ENCODE measurements at regions not wholly inside any gene's neighbourhood (a gene's known extent, or its start where the extent isn't known, plus 50 kb on each side); places are given as distances from the start of the nearest gene placed in this dataset.
A peak's percentile ranks its signal among the peaks of the same experiment; 100 is the strongest.

DNA sequence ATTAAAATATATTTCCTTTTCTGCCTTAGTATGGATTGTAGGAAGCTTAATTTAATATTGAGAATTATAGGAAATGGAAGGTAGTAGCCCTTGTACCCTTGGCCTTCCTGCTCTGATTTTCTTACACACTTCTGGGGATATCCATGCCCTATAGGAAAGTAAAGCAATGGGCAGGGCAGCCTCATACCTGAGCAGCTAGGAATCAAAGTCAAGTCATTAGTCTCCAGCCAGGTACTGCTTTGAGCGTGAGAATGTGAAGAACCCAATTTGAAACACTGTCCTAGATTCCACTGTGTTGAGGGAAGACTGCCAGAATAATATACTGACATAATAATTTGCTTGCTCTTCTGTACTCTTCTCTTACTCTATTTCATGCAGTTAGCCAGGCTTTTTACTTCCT, 51.0 kb upstream of the L3MBTL3 start:
- no peak for DNase-seq

GRCh38 chr6:129966125-129966524, 52.3 kb upstream of the L3MBTL3 start:
- DNase-seq: peak; percentile 14

- DNase-seq: no peak
These were observed 53.3 kb upstream of the L3MBTL3 start for GRCh38 chr6:129965096-129965495.

- no peak for DNase-seq
These were observed 58.9 kb upstream of the L3MBTL3 start for GRCh38 chr6:129959358-129959930.

DNA sequence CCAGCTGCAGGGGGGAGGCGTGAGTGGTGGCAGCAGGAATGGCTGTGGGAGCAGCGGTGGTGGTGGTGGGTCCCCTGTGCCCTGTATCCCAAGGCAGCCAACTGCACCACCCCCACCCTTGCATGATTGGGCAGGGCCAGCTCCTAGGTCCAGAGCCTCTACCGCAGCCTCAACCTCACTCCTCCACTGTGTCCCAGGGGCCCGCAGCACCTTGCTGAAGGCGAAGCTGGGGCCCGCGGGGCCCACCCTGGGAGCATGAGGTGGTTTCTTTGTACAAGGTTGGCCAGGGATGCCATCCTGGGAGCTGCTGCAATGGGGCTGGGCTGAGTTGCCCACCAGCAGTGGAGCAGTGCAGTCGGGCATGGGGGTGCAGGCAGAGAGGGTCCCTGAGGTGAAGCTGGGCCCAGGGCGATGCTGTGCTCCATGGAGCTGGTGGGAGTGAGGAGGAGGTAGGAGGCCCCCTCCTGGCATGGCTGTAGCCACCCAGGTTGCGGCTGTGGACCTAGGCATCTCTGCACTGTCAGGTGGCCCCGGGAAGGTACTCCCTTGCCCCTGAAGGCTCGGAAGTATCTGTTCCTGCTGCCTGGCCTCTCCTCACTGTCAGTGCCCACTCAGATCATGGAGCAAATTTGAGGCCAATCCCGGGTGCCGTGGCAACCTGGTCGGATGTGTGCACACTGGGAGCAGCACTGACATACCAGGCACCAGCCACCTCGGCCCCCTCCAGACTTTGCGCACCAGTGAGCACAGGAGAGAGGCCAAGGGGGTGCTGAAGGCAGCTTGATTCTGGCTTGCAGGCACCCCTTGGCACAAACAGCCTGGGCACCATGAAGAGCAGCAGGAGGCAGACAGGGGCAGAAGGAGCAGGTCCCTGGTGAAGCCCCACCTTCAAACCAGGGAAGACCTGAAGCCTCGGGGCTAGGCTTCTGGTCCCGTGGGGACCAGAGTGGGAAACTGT, 60.2 kb upstream of the L3MBTL3 start:
- no peak for DNase-seq

DNA sequence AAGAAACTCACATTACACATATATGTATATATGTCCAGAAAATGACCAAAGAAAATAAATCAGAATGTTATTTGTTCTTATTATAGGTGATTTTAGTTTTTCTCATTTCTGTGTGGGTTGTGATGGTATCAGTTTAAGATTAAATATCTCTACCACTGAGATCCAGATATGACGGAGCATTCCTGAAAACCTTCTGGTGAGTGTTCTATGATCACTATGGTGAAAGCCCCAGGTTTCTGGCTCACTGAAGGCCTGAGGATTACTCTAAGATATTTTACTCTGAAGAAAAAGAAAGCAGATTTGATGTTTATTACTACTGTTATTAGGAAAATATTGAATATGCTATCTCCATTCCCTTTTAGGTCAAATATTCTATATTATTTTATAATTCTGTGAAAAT, 62.8 kb upstream of the L3MBTL3 start:
- no peak for DNase-seq

GRCh38 chr6:129954749-129955431, 63.5 kb upstream of the L3MBTL3 start:
- DNase-seq: no peak

DNA sequence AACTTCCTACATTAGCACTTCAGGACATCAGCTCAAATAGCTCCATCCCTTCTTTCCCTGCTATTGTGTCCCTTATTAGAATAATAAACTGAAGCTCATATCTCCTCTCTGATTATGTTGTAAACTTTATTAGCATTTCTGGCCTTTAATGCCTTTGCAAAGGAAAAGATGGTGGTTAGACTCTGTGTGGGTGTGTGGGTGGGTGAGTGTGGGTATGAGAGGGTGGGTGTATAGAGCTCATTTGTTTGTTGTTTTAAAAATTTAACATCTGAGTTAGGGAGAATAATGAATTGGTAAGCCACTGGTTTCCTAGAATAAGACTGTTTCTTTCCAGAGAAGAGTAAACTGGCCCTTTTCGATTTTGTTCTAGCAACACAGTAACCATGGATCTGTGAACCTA, 70.6 kb upstream of the L3MBTL3 start:
- DNase-seq: no peak

- DNase-seq: no peak
These were observed 71.8 kb upstream of the L3MBTL3 start for GRCh38 chr6:129946439-129947140.

- DNase-seq: no peak
These were observed 74.6 kb upstream of the L3MBTL3 start for GRCh38 chr6:129943637-129944271.

DNA sequence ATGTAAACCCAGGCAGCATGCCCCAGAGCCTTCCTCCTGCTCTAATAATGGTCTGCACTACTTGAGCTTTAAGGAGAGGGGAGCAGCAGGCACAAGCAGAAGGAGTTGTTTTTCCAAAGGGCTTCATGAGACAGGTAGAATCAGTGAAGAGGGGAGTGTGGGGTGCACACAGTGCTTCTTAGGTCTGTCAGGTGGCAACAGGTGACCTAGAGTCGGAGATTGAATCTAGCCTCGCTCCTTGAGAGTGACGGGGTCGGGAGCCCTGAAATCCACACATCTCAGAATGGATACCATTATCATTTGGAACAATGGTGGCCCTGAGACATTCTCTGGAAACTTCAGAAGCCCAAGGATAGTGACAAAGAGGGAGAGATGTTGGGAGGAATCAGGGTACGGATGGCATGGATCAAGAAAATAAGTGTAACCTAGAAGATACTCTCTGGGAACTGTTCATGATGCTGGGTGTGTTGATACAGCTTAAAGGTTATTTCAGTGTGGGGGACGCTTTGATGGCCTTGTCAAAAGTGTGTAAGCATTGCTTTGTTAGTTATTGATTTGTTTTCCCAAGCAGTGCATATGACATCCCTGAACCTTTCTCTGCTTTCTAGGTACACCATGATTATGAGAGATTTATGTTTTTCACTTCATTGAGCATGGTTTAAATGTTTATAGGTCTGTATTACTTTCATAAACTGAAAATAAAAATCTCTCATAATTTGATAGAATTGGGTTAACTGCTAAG, 77.8 kb upstream of the L3MBTL3 start:
- DNase-seq: no peak

DNA sequence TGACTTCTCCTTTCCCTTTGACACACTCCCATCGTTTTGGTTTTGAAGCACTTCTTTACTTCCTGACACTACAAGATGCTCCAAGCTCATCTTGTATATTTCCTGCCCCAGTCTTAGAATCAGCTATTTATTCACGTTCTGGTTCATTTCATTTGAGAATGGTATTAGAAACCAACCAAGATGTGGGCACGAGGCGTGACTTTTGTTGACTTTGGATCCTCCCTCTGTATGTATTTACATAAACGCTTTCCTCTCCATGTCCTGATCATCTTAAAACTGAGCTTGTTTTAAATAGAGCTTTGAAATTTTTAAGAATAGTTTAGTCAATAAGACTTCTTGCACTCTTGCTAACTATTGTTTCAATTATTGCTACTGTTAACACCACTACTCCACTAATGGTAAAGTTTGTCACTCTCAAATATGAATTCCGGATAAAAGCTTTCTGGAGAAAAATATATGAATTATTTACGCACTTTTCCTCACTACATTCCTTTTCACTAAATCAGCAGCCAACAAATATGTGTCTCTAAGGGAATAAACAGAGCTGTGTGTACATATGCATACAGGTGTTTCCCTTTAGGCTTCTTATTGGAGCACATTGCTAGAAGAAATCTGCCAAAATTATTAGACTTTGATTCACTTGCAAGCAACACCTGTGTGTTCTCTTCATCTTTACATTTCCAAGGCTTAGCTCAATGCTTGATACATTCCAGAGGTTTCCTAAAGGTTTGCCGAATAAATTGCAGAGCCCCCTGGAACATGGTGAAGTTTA, 77.3 kb upstream of the TMEM244 start:
- no peak for DNase-seq

- DNase-seq: peak; percentile 77
These were observed 75.4 kb upstream of the TMEM244 start for GRCh38 chr6:129936329-129937165.

DNA sequence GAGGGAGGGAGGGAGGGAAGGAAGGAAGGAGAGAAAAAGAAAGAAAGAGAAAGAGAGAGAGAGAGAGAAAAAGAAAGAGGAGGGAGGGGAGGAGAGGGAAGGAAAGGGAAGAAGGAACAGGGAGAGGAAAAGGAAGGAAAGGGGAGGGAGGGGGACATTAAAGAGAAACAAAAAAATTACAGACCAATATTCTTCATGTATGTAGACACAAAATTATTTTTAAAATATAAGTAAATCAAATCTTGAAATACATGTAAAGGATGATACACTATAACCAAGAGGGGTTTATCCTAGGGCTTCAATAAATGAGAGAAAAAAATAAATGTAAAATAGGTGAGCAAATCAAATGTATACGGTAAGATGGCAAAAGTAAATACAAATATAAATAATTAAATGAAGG, 71.2 kb upstream of the TMEM244 start:
- no peak for DNase-seq

DNA sequence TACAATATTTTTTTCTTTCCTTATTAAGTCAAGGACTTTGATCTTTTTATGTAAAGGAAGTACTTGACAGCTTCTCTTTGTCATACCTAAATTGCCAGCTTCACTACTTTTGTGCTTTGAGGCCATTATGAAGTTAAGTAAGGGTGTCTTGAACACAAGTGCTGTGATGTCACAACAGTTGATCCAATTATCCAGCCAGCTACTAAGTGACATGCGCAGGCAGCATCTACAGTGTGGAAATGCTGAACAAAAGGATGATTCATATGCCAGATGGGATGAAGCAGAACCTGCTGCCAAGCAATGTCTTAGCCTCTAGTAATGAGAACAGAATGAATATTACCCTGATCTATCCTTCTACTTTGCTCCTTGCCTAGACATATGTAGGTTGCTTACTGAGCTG, 68.3 kb upstream of the TMEM244 start:
- peak; percentile 52 for DNase-seq

DNA sequence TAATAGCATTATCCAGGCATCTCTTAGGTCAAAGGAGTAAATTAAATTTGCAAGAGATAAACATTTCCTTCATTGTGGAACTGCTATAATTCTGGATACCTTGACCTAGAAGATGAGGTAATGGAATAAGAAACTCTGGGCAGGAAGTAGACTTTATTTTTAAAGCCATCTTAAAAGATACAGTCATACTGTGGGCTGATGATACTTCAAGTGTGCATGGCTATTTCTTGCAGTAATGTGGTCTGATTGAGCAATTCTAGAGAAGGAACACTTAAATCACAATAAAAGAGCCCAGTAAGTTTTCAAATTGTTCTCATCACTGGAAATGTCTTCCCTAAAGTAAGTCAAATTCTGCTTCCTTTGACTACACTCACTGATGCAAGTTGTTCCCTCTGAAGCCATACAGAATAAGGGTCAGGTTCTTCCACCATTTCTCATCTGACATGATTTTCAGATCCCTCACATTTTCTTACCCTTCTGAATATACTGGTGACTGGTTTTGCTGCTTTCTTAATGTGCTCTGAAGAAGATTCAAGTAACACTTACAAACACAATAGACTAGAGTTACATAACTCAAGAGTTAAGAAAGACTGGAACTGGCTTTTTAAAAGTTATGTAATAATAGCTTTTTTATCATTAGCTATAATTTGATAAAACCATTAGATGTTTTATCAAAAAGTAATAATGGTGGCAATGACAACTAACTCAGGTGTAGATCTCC, 62.6 kb upstream of the TMEM244 start:
- DNase-seq: no peak

- no peak for DNase-seq
These were observed 60.2 kb upstream of the TMEM244 start for GRCh38 chr6:129921169-129921817.

DNA sequence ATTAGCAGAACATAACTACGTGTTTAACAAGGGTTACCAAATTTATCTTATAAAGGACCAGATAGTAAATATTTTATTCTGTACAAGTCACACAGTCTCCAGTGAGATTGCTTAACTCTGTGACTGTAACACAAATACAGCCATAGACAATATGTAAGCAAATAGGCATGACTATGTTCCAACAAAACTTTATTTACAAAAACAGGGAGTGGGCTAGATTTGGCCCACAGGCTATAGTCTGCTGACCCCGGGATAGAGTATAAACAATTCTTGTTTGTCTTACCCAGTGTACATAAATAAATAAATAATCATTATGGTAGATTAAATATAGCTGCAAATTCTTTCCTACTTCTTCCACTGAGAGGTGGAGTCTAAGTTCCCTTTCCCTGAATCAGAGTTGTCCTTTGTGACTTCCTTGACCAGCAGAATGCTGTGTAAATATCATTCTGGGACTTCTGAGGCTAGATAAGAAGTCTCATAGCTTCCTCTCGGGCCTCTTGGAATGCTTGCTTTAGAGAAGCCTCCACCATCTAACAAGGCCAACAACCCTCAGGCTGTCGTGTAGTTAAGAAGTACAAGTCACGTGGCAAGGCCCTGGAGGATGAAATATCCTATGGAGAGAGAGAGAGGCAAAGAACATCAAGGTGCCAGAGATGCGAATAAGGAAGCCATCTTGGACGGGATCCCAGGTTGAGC, 59.1 kb upstream of the TMEM244 start:
- peak; percentile 21 for DNase-seq

All from fibroblast of skin of scalp (primary cell).